Progenitor cell of endocrine pancreas (in vitro differentiated cells): ENCODE measurements at regions not wholly inside any gene's neighbourhood (a gene's known extent, or its start where the extent isn't known, plus 50 kb on each side); places are given as distances from the start of the nearest gene placed in this dataset.

Experiments
- DNase-seq: peaks from one replicate; pipeline ENCODE4 v3.0.0; 2021; ENCODE audit warnings: low spot score; ENCODE audit not compliant: unreplicated experiment
- H3K27ac Mint-ChIP-seq: 2 replicates; pipeline ENCODE4 v1.8.0; 2021; ENCODE audit warnings: mild to moderate bottlenecking, moderate library complexity, mixed read lengths
- H3K27me3 Mint-ChIP-seq: 2 replicates; pipeline ENCODE4 v1.8.0; 2021; ENCODE audit warnings: mixed read lengths
- H3K36me3 Mint-ChIP-seq: 2 replicates; pipeline ENCODE4 v1.8.0; 2022; ENCODE audit warnings: mixed read lengths; ENCODE audit not compliant: insufficient read depth
- H3K4me1 Mint-ChIP-seq: 2 replicates; pipeline ENCODE4 v1.8.0; 2021; ENCODE audit warnings: low read depth, mixed read lengths
- H3K4me3 Mint-ChIP-seq: 2 replicates; pipeline ENCODE4 v1.8.0; 2021; ENCODE audit warnings: low read depth, mild to moderate bottlenecking, moderate library complexity, mixed read lengths
- H3K9me3 Mint-ChIP-seq: 2 replicates; pipeline ENCODE4 v1.8.0; 2021; ENCODE audit warnings: low read depth, mixed read lengths
- CTCF ChIP-seq: fragments of 200-600 bp; sonication (generic); IDR thresholded peaks from one replicate; pipeline ENCODE4 v1.5.0; 2021; ENCODE audit warnings: antibody characterized with exemption, mild to moderate bottlenecking; ENCODE audit not compliant: unreplicated experiment

GRCh38 chr12:92602476-92602875, 100.3 kb upstream of the PLEKHG7 start:
- DNase-seq = no peak
- Mint-ChIP-seq H3K4me3 (no peak overlapping the region), H3K36me3 (peaks cover 7% of the 10 kb centered on the region), H3K9me3 (peaks cover 29% of the 10 kb centered on the region), H3K27ac (no peak overlapping the region), H3K4me1 (peaks cover 4% of the 10 kb centered on the region), H3K27me3 (no peaks in the 10 kb centered on the region)
- TF ChIP-seq CTCF = no peak

- Mint-ChIP-seq H3K4me3 (no peak overlapping the region), H3K4me1 (peaks cover 4% of the 10 kb centered on the region), H3K36me3 (peaks cover 7% of the 10 kb centered on the region), H3K9me3 (peaks cover 29% of the 10 kb centered on the region), H3K27ac (no peak overlapping the region), H3K27me3 (no peaks in the 10 kb centered on the region)
- no peak for TF ChIP-seq CTCF
- DNase-seq = no peak
Observed at GRCh38 chr12:92601680-92602079, 101.1 kb upstream of the PLEKHG7 start.

GRCh38 chr12:92601176-92601575, 101.6 kb upstream of the PLEKHG7 start:
- Mint-ChIP-seq H3K36me3 (peaks cover 7% of the 10 kb centered on the region), H3K9me3 (peaks cover 29% of the 10 kb centered on the region), H3K4me3 (no peak overlapping the region), H3K27ac (no peak overlapping the region), H3K4me1 (peaks cover 4% of the 10 kb centered on the region), H3K27me3 (no peaks in the 10 kb centered on the region)
- TF ChIP-seq CTCF = no peak
- DNase-seq = no peak

GRCh38 chr12:92600052-92600451, 102.7 kb upstream of the PLEKHG7 start:
- H3K4me3 Mint-ChIP-seq = no peak overlapping the region
- peaks cover 29% of the 10 kb centered on the region for H3K9me3 Mint-ChIP-seq
- DNase-seq = no peak
- no peak overlapping the region for H3K27ac Mint-ChIP-seq
- no peaks in the 10 kb centered on the region for H3K27me3 Mint-ChIP-seq
- peaks cover 4% of the 10 kb centered on the region for H3K4me1 Mint-ChIP-seq
- H3K36me3 Mint-ChIP-seq = peaks cover 7% of the 10 kb centered on the region
- no peak for TF ChIP-seq CTCF

- no peak for DNase-seq
- no peak for TF ChIP-seq CTCF
- peaks cover 27% of the 10 kb centered on the region for H3K9me3 Mint-ChIP-seq
- no peak overlapping the region for H3K4me3 Mint-ChIP-seq
- H3K27ac Mint-ChIP-seq = no peak overlapping the region
- H3K36me3 Mint-ChIP-seq = peaks cover 7% of the 10 kb centered on the region
- no peaks in the 10 kb centered on the region for H3K27me3 Mint-ChIP-seq
- peaks cover 4% of the 10 kb centered on the region for H3K4me1 Mint-ChIP-seq
Observed at GRCh38 chr12:92597997-92598396, 104.8 kb upstream of the PLEKHG7 start.
